ENCODE measurements at regions not wholly inside any gene's neighbourhood (a gene's known extent, or its start where the extent isn't known, plus 50 kb on each side); places are given as distances from the start of the nearest gene placed in this dataset.

GRCh38 chr6:142002825-142003405 lies 129.8 kb upstream of the GJE1 start:
- H3K4me2 ChIP-seq = no peak overlapping the region
- no peak for TF ChIP-seq EZH2phosphoT487 (IDR thresholded peaks at IDR 0.05; ENCODE audit: low read depth, severe bottlenecking, unreplicated experiment)
- no peak for TF ChIP-seq EZH2 (IDR thresholded peaks at IDR 0.05; ENCODE audit: borderline replicate concordance)
- TF ChIP-seq CTCF (IDR thresholded peaks at IDR 0.05; ENCODE audit: poor library complexity) = no peak
- no peak overlapping the region for H3K27ac ChIP-seq
- no peaks in the 10 kb centered on the region for H3K27me3 ChIP-seq
- no peaks in the 10 kb centered on the region for H4K20me1 ChIP-seq (ENCODE audit: insufficient read depth, poor library complexity, severe bottlenecking)
- H3K4me1 ChIP-seq (ENCODE audit: insufficient read depth) = no peaks in the 10 kb centered on the region
- 93% methylated on average over 9 of the region's 9 CpGs for WGBS (ENCODE audit: low lambda C conversion rate, missing lambda C conversion rate)
- H3K9me3 ChIP-seq (ENCODE audit: low read depth) = no peaks in the 10 kb centered on the region
- no peak overlapping the region for H2AFZ ChIP-seq
- no peak for DNase-seq (ENCODE audit: low spot score)
- H3K4me3 ChIP-seq = no peak overlapping the region
- no peaks in the 10 kb centered on the region for H3K9me2 ChIP-seq (replicated peaks; ENCODE audit: insufficient read depth)
- no peaks in the 10 kb centered on the region for H3K36me3 ChIP-seq (replicated peaks; ENCODE audit: insufficient read depth, low read depth)
- no peaks in the 10 kb centered on the region for H3K79me2 ChIP-seq

- TF ChIP-seq CTCF (IDR thresholded peaks at IDR 0.05; ENCODE audit: poor library complexity) (no peak), EZH2phosphoT487 (IDR thresholded peaks at IDR 0.05; ENCODE audit: low read depth, severe bottlenecking, unreplicated experiment) (no peak), EZH2 (IDR thresholded peaks at IDR 0.05; ENCODE audit: borderline replicate concordance) (no peak)
- H3K27ac ChIP-seq = no peak overlapping the region
- no peaks in the 10 kb centered on the region for H3K9me2 ChIP-seq (replicated peaks; ENCODE audit: insufficient read depth)
- DNase-seq (ENCODE audit: low spot score) = no peak
- H2AFZ ChIP-seq = no peak overlapping the region
- H3K36me3 ChIP-seq (replicated peaks; ENCODE audit: insufficient read depth, low read depth) = no peaks in the 10 kb centered on the region
- no peaks in the 10 kb centered on the region for H3K9me3 ChIP-seq (ENCODE audit: low read depth)
- H3K27me3 ChIP-seq = no peaks in the 10 kb centered on the region
- H3K4me2 ChIP-seq = no peak overlapping the region
- no peak overlapping the region for H3K4me3 ChIP-seq
- no peaks in the 10 kb centered on the region for H4K20me1 ChIP-seq (ENCODE audit: insufficient read depth, poor library complexity, severe bottlenecking)
- H3K4me1 ChIP-seq (ENCODE audit: insufficient read depth) = no peaks in the 10 kb centered on the region
- H3K79me2 ChIP-seq = no peaks in the 10 kb centered on the region
These were observed 135.9 kb upstream of the GJE1 start for GRCh38 chr6:141996823-141997222.

DNA sequence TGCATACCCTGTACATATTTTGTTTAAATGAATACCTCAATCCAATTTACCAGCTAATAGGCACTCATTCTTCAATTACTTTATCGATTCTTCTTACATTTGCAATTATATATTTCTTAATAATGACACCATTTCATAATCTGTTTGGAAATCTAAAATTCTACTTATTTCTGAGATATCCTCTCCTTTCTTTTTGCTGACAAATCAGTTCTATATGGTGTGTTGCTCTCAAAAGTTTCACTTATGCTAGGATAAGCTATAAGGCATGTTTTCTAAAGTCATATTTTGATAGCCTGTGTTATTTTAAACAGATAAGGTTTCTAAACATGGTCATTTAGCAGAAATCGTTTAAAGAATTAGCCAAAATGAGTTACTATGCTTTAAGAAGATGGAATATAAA lies 140.6 kb upstream of the GJE1 start:
- 75% methylated on average over 2 of the region's 2 CpGs for WGBS (ENCODE audit: low lambda C conversion rate, missing lambda C conversion rate)
- TF ChIP-seq EZH2 (IDR thresholded peaks at IDR 0.05; ENCODE audit: borderline replicate concordance) (no peak), CTCF (IDR thresholded peaks at IDR 0.05; ENCODE audit: poor library complexity) (no peak), EZH2phosphoT487 (IDR thresholded peaks at IDR 0.05; ENCODE audit: low read depth, severe bottlenecking, unreplicated experiment) (no peak)

GRCh38 chr6:141990840-141991239 lies 141.9 kb upstream of the GJE1 start:
- TF ChIP-seq CTCF (IDR thresholded peaks at IDR 0.05; ENCODE audit: poor library complexity) (no peak), EZH2phosphoT487 (IDR thresholded peaks at IDR 0.05; ENCODE audit: low read depth, severe bottlenecking, unreplicated experiment) (no peak), EZH2 (IDR thresholded peaks at IDR 0.05; ENCODE audit: borderline replicate concordance) (no peak)
- H3K36me3 ChIP-seq (replicated peaks; ENCODE audit: insufficient read depth, low read depth) = no peaks in the 10 kb centered on the region
- WGBS (ENCODE audit: low lambda C conversion rate, missing lambda C conversion rate) = 76% methylated on average over 1 of the region's 1 CpG
- no peak for DNase-seq (ENCODE audit: low spot score)
- no peaks in the 10 kb centered on the region for H3K9me3 ChIP-seq (ENCODE audit: low read depth)
- no peaks in the 10 kb centered on the region for H3K27me3 ChIP-seq
- H3K27ac ChIP-seq = no peak overlapping the region
- no peaks in the 10 kb centered on the region for H3K9me2 ChIP-seq (replicated peaks; ENCODE audit: insufficient read depth)
- H4K20me1 ChIP-seq (ENCODE audit: insufficient read depth, poor library complexity, severe bottlenecking) = no peaks in the 10 kb centered on the region
- no peaks in the 10 kb centered on the region for H3K4me1 ChIP-seq (ENCODE audit: insufficient read depth)
- no peak overlapping the region for H3K4me3 ChIP-seq
- H2AFZ ChIP-seq = no peak overlapping the region
- H3K4me2 ChIP-seq = no peak overlapping the region
- no peaks in the 10 kb centered on the region for H3K79me2 ChIP-seq

More for the DNA sequence above, 140.6 kb upstream of the GJE1 start:
- Histone ChIP-seq H3K79me2 (no peaks in the 10 kb centered on the region), H3K27me3 (no peaks in the 10 kb centered on the region), H3K9me3 (ENCODE audit: low read depth) (no peaks in the 10 kb centered on the region), H3K4me2 (no peak overlapping the region), H3K9me2 (replicated peaks; ENCODE audit: insufficient read depth) (no peaks in the 10 kb centered on the region), H3K4me1 (ENCODE audit: insufficient read depth) (no peaks in the 10 kb centered on the region), H3K36me3 (replicated peaks; ENCODE audit: insufficient read depth, low read depth) (no peaks in the 10 kb centered on the region), H4K20me1 (ENCODE audit: insufficient read depth, poor library complexity, severe bottlenecking) (no peaks in the 10 kb centered on the region), H3K4me3 (no peak overlapping the region), H3K27ac (no peak overlapping the region), H2AFZ (no peak overlapping the region)
- no peak for DNase-seq (ENCODE audit: low spot score)

Measured in hepatocyte (in vitro differentiated cells).